Calu3 (cell line): ENCODE measurements at regions not wholly inside any gene's neighbourhood (a gene's known extent, or its start where the extent isn't known, plus 50 kb on each side); places are given as distances from the start of the nearest gene placed in this dataset.
A peak's percentile ranks its signal among the peaks of the same experiment; 100 is the strongest.

Source experiments
- BruUV-seq: library from RNA; stranded (reverse); fragments of 400-500 nt; replicated peaks from 2 replicates; lab custom pipeline; 2021; lab: Mats Ljungman, UMichigan
- CTCF ChIA-PET: fragments of 300-600 bp; sonication (Branson Sonifier 250); formaldehyde crosslinking; loops from one replicate; lab custom pipeline; 2022; ENCODE audit warnings: antibody characterized with exemption; lab: Charles Lee
- DNase-seq: peaks from one replicate; pipeline ENCODE4 v3.0.0; 2022
- H3K27ac Mint-ChIP-seq: one replicate; pipeline ENCODE4 v1.8.0; 2022; ENCODE audit warnings: mixed read lengths; ENCODE audit not compliant: unreplicated experiment
- H3K27me3 Mint-ChIP-seq: one replicate; pipeline ENCODE4 v1.8.0; 2022; ENCODE audit warnings: mixed read lengths; ENCODE audit not compliant: unreplicated experiment
- H3K36me3 Mint-ChIP-seq: one replicate; pipeline ENCODE4 v1.8.0; 2022; ENCODE audit warnings: mild to moderate bottlenecking, moderate library complexity, mixed read lengths; ENCODE audit not compliant: insufficient read depth, unreplicated experiment
- H3K4me1 Mint-ChIP-seq: one replicate; pipeline ENCODE4 v1.8.0; 2022; ENCODE audit warnings: mild to moderate bottlenecking, low read depth, mixed read lengths; ENCODE audit not compliant: unreplicated experiment
- H3K4me3 Mint-ChIP-seq: one replicate; pipeline ENCODE4 v1.8.0; 2022; ENCODE audit warnings: mild to moderate bottlenecking, low read depth, moderate library complexity, mixed read lengths; ENCODE audit not compliant: unreplicated experiment
- H3K9me3 Mint-ChIP-seq: one replicate; pipeline ENCODE4 v1.8.0; 2022; ENCODE audit warnings: low read depth, mixed read lengths; ENCODE audit not compliant: unreplicated experiment
- intact Hi-C: fragments of 100-400 bp; cut with micrococcal nuclease; formaldehyde crosslinking; loops from one replicate; pipeline ENCODE4 v1.10.0; 2022; ENCODE audit not compliant: unreplicated experiment
- TF ChIP-seq, protein P1 (sequence below): fragments of 200-600 bp; IDR thresholded peaks from one replicate; pipeline ENCODE4 v1.8.0; 2022; ENCODE audit warnings: antibody characterized with exemption; ENCODE audit not compliant: unreplicated experiment

- Mint-ChIP-seq H3K4me1 (peaks cover 17% of the 10 kb centered on the region), H3K4me3 (no peak overlapping the region), H3K27ac (peak overlapping the region; percentile 80), H3K27me3 (no peaks in the 10 kb centered on the region), H3K36me3 (no peaks in the 10 kb centered on the region), H3K9me3 (peaks cover 13% of the 10 kb centered on the region)
- TF ChIP-seq, protein P1, sequence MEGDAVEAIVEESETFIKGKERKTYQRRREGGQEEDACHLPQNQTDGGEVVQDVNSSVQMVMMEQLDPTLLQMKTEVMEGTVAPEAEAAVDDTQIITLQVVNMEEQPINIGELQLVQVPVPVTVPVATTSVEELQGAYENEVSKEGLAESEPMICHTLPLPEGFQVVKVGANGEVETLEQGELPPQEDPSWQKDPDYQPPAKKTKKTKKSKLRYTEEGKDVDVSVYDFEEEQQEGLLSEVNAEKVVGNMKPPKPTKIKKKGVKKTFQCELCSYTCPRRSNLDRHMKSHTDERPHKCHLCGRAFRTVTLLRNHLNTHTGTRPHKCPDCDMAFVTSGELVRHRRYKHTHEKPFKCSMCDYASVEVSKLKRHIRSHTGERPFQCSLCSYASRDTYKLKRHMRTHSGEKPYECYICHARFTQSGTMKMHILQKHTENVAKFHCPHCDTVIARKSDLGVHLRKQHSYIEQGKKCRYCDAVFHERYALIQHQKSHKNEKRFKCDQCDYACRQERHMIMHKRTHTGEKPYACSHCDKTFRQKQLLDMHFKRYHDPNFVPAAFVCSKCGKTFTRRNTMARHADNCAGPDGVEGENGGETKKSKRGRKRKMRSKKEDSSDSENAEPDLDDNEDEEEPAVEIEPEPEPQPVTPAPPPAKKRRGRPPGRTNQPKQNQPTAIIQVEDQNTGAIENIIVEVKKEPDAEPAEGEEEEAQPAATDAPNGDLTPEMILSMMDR, result no peak
- intact Hi-C loops, result no loop called here
- no TSS peak for BruUV-seq
- no peak for DNase-seq
- CTCF ChIA-PET, result interaction anchor here (0.9 kb wide), 1 partner anchor 69 kb away, joined by 3 read pairs; the partner anchor contains the start of gene COMTD1
Measured at GRCh38 chr10:75304313-75304712, 68.6 kb upstream of the COMTD1 start.

DNA sequence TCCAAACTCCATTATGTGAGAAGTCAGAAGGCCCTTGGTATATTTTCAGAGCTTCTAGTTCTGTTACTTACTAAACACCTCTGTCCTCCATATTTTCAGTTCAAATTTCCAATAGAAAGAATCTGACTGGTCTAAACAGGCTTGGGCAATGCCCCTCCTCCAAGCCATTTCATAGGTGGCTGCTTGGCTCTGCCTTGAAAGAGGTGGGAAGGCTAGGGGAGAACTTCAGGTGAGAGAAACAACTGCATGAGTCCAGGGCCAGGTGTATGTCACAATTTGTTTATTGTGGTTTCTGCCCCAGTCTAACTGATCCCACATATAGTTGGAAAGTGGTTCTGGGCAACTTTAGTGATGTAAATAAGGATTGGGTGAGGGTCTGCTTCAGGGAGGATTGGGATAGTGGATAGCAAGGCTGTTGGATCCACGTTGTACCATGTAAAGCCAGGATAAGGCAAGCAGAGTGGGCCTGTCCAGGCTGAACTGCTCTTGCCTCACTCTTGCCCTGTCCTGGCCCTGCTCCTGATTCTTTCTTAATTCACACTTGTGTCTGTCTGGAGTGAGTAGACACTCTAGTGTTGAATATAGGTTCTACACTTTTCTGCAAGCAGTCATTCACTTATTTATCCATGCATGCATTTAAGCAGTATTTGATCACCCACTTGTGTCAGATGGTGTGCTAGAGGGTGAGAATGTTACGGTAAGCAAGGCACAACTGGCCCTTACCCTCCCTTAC, 67.5 kb upstream of the COMTD1 start:
- Mint-ChIP-seq H3K27ac (no peak overlapping the region), H3K4me3 (no peak overlapping the region), H3K36me3 (no peaks in the 10 kb centered on the region), H3K27me3 (no peaks in the 10 kb centered on the region), H3K4me1 (peaks cover 17% of the 10 kb centered on the region), H3K9me3 (peaks cover 13% of the 10 kb centered on the region)
- no peak for DNase-seq
- CTCF ChIA-PET, result interaction anchor here (0.6 kb wide), 1 partner anchor 67 kb away, joined by 4 read pairs; no protein-coding TSS in a partner anchor
- BruUV-seq, result no TSS peak
- TF ChIP-seq, protein P1, result no peak
- intact Hi-C loops, result no loop called here

DNA sequence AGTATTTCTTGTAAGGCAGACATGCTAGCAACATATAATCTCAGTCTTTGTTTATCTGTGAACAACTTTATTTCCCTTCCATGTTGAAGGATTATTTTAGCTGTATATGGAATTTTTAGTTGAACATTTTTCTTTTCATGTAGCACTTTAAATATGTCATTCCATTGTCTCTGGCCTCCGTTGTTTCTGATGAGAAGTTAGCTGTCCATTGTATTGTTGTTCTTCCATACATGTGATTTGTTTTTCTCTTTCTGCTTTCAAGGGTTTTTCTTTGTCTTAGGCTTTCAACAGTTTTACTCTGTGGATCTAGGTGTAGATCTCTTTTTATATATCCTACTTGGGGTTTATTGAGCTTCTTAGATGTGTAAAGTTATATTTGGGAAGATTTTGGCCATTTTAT, 66.3 kb upstream of the COMTD1 start:
- no peak for DNase-seq
- H3K4me3 Mint-ChIP-seq, result no peak overlapping the region
- peaks cover 17% of the 10 kb centered on the region for H3K4me1 Mint-ChIP-seq
- intact Hi-C loops, result no loop called here
- peaks cover 11% of the 10 kb centered on the region for H3K9me3 Mint-ChIP-seq
- TF ChIP-seq, protein P1, result no peak
- no peaks in the 10 kb centered on the region for H3K36me3 Mint-ChIP-seq
- H3K27ac Mint-ChIP-seq, result no peak overlapping the region
- no peaks in the 10 kb centered on the region for H3K27me3 Mint-ChIP-seq
- CTCF ChIA-PET, result no interaction called here
- no TSS peak for BruUV-seq

GRCh38 chr10:75297021-75297599, 61.4 kb upstream of the COMTD1 start:
- TF ChIP-seq, protein P1, result no peak
- Mint-ChIP-seq H3K27me3 (no peaks in the 10 kb centered on the region), H3K4me3 (no peak overlapping the region), H3K27ac (no peak overlapping the region), H3K4me1 (no peaks in the 10 kb centered on the region), H3K36me3 (no peaks in the 10 kb centered on the region), H3K9me3 (peaks cover 3% of the 10 kb centered on the region)
- CTCF ChIA-PET, result interaction anchor here (1.3 kb wide), 1 partner anchor 105 kb away, joined by 8 read pairs; the partner anchor contains the start of gene ZNF503
- no peak for DNase-seq
- no TSS peak for BruUV-seq
- intact Hi-C loops, result no loop called here
